CD4-positive, alpha-beta T cell treated with Interleukin-15 for 4 hours (primary cell): ENCODE measurements at regions not wholly inside any gene's neighbourhood (a gene's known extent, or its start where the extent isn't known, plus 50 kb on each side); places are given as distances from the start of the nearest gene placed in this dataset.

Experiments
- DNase-seq: peaks from one replicate; pipeline ENCODE4 v3.0.0-alpha.2; 2020; ENCODE audit warnings: low spot score

- DNase-seq, result no peak
These were observed 190.7 kb upstream of the MKI67 start for GRCh38 chr10:128316925-128317324.

GRCh38 chr10:128318366-128318765 lies 192.1 kb upstream of the MKI67 start:
- DNase-seq, result no peak

- no peak for DNase-seq
These were observed 192.7 kb upstream of the MKI67 start for GRCh38 chr10:128318913-128319312.

- DNase-seq, result no peak
These were observed 195.9 kb upstream of the MKI67 start for GRCh38 chr10:128322106-128322505.

- DNase-seq, result no peak
These were observed 196.7 kb upstream of the MKI67 start for GRCh38 chr10:128322950-128323349.

- no peak for DNase-seq
These were observed 198.0 kb upstream of the MKI67 start for GRCh38 chr10:128324058-128324827.

- DNase-seq, result no peak
These were observed 199.6 kb upstream of the MKI67 start for GRCh38 chr10:128325788-128326187.

GRCh38 chr10:128326251-128326650 lies 200.0 kb upstream of the MKI67 start:
- no peak for DNase-seq

- DNase-seq, result no peak
These were observed 200.6 kb upstream of the MKI67 start for GRCh38 chr10:128326851-128327250.

GRCh38 chr10:128336401-128336800 lies 210.2 kb upstream of the MKI67 start:
- DNase-seq, result no peak

GRCh38 chr10:128337860-128338378 lies 211.7 kb upstream of the MKI67 start:
- no peak for DNase-seq

GRCh38 chr10:128338951-128339350 lies 212.7 kb upstream of the MKI67 start:
- DNase-seq, result no peak

- DNase-seq, result no peak
These were observed 213.5 kb upstream of the MKI67 start for GRCh38 chr10:128339753-128340152.

- no peak for DNase-seq
These were observed 219.1 kb upstream of the MKI67 start for GRCh38 chr10:128345353-128345752.

GRCh38 chr10:128360783-128361182 lies 234.6 kb upstream of the MKI67 start:
- no peak for DNase-seq

GRCh38 chr10:128361487-128361886 lies 235.3 kb upstream of the MKI67 start:
- no peak for DNase-seq

- no peak for DNase-seq
These were observed 236.3 kb upstream of the MKI67 start for GRCh38 chr10:128362514-128362913.

- no peak for DNase-seq
These were observed 238.4 kb upstream of the MKI67 start for GRCh38 chr10:128364631-128365030.

- no peak for DNase-seq
These were observed 239.0 kb upstream of the MKI67 start for GRCh38 chr10:128365156-128365725.

- no peak for DNase-seq
These were observed 241.6 kb upstream of the MKI67 start for GRCh38 chr10:128367807-128368206.

GRCh38 chr10:128369101-128369650 lies 243.0 kb upstream of the MKI67 start:
- no peak for DNase-seq

- DNase-seq, result no peak
These were observed 247.0 kb upstream of the MKI67 start for GRCh38 chr10:128373071-128373749.

GRCh38 chr10:128373831-128374230 lies 247.6 kb upstream of the MKI67 start:
- DNase-seq, result no peak
